C4-2B (cell line): ENCODE measurements at regions not wholly inside any gene's neighbourhood (a gene's known extent, or its start where the extent isn't known, plus 50 kb on each side); places are given as distances from the start of the nearest gene placed in this dataset.

Source experiments
- ZFX ChIP-seq: fragments of 450-650 bp; IDR thresholded peaks from 2 replicates; pipeline ENCODE4 v1.6.1; 2017
- TF ChIP-seq, protein P1 (sequence below): fragments of 450-650 bp; conservative IDR thresholded peaks from 2 replicates; pipeline ENCODE4 v1.5.1; 2017; ENCODE audit warnings: mild to moderate bottlenecking

DNA sequence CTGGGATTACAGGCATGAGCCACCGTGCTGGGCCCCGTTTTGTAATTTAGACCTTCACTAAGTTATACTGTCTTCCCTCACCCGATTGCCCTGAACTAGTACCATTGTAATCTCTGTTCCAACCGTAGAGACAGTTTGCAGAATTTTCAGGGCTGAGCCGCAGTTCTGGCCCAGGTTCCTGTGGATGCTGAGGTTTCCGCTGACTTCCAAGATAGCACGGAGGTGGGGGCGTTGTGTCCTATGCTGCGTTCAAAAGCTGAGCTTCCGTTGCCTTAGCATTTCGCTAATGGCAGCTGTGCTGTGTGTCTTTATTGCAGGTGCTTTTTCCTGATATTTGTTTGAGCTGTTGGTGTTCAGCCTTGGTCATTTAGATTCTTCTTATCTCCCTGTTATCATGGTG lies 137.0 kb downstream of the SOX4 start:
- TF ChIP-seq, protein P1, sequence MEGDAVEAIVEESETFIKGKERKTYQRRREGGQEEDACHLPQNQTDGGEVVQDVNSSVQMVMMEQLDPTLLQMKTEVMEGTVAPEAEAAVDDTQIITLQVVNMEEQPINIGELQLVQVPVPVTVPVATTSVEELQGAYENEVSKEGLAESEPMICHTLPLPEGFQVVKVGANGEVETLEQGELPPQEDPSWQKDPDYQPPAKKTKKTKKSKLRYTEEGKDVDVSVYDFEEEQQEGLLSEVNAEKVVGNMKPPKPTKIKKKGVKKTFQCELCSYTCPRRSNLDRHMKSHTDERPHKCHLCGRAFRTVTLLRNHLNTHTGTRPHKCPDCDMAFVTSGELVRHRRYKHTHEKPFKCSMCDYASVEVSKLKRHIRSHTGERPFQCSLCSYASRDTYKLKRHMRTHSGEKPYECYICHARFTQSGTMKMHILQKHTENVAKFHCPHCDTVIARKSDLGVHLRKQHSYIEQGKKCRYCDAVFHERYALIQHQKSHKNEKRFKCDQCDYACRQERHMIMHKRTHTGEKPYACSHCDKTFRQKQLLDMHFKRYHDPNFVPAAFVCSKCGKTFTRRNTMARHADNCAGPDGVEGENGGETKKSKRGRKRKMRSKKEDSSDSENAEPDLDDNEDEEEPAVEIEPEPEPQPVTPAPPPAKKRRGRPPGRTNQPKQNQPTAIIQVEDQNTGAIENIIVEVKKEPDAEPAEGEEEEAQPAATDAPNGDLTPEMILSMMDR = no peak
- TF ChIP-seq ZFX = no peak
